ENCODE measurements at regions not wholly inside any gene's neighbourhood (a gene's known extent, or its start where the extent isn't known, plus 50 kb on each side); places are given as distances from the start of the nearest gene placed in this dataset.
A peak's percentile ranks its signal among the peaks of the same experiment; 100 is the strongest.
"Not testable (repeated sequence)": the region's sequence is repeated elsewhere in the genome, so short reads cannot be mapped to it uniquely, and the experiment has no call there.

DNA sequence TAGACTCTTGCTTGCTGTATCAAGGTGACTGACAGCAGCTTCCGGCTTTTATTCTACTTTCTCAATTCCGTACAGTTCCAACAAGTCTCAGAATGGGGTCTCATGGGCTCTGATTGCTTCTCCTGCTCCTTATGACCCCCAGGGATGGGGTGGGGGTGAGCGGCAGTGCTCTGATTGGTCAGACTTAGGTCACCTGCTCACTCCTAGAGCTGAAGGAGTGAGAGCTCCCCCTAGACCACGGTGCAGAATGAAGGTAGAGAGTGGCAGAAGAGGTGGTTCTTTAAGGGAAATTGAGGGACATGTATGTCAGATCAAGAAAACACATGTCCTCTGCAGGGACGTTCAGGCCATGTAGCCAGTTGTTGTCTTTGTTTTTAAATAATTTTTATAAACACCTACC is 115.2 kb downstream of the C9orf152 start:
- H3K36me3 ChIP-seq: no peaks in the 10 kb centered on the region

DNA sequence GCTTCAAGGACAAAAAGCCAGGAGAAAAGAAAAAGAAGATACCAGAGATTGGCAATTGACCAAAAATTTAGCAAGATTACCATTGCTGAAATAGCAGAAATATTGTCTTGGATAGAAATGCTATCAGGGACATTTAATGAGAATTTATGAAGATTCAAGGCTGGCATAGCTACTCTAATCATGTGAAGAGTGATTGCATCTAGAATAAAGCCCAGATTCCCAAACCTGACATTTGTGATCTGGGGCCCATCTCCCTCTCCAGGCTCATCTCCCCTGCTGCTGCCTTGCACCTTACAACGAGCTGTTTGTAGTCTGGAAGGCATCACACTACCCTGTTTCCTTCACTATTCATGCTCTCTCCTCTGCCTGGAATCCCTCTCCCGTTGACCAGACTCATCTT is 114.5 kb downstream of the C9orf152 start:
- H3K27ac ChIP-seq: no peak overlapping the region
- no peak for TF ChIP-seq POLR2A (IDR thresholded peaks at IDR 0.05)
- no peak for TF ChIP-seq POLR2AphosphoS5 (IDR thresholded peaks at IDR 0.05)
- TF ChIP-seq, protein P1, sequence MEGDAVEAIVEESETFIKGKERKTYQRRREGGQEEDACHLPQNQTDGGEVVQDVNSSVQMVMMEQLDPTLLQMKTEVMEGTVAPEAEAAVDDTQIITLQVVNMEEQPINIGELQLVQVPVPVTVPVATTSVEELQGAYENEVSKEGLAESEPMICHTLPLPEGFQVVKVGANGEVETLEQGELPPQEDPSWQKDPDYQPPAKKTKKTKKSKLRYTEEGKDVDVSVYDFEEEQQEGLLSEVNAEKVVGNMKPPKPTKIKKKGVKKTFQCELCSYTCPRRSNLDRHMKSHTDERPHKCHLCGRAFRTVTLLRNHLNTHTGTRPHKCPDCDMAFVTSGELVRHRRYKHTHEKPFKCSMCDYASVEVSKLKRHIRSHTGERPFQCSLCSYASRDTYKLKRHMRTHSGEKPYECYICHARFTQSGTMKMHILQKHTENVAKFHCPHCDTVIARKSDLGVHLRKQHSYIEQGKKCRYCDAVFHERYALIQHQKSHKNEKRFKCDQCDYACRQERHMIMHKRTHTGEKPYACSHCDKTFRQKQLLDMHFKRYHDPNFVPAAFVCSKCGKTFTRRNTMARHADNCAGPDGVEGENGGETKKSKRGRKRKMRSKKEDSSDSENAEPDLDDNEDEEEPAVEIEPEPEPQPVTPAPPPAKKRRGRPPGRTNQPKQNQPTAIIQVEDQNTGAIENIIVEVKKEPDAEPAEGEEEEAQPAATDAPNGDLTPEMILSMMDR (IDR thresholded peaks at IDR 0.05): no peak
- H3K9me3 ChIP-seq: no peaks in the 10 kb centered on the region
- intact Hi-C loops (cut with DNase I; ENCODE audit: low total_unique reads): no loop called here
- no peaks in the 10 kb centered on the region for H3K36me3 ChIP-seq
- no peaks in the 10 kb centered on the region for H3K27me3 ChIP-seq
- no peak overlapping the region for H3K4me3 ChIP-seq
- H3K4me1 ChIP-seq: no peaks in the 10 kb centered on the region
- DNase-seq (ENCODE audit: low spot score in 2 of 2): no peak

More for the DNA sequence above, 115.2 kb downstream of the C9orf152 start:
- intact Hi-C loops (cut with DNase I; ENCODE audit: low total_unique reads): no loop called here
- Histone ChIP-seq H3K4me3 (no peak overlapping the region), H3K9me3 (no peaks in the 10 kb centered on the region), H3K27ac (no peak overlapping the region), H3K27me3 (no peaks in the 10 kb centered on the region), H3K4me1 (no peaks in the 10 kb centered on the region)
- TF ChIP-seq POLR2AphosphoS5 (IDR thresholded peaks at IDR 0.05): no peak
- no peak for TF ChIP-seq POLR2A (IDR thresholded peaks at IDR 0.05)
- TF ChIP-seq, protein P1 (IDR thresholded peaks at IDR 0.05): no peak
- no peak for DNase-seq (ENCODE audit: low spot score in 2 of 2)

DNA sequence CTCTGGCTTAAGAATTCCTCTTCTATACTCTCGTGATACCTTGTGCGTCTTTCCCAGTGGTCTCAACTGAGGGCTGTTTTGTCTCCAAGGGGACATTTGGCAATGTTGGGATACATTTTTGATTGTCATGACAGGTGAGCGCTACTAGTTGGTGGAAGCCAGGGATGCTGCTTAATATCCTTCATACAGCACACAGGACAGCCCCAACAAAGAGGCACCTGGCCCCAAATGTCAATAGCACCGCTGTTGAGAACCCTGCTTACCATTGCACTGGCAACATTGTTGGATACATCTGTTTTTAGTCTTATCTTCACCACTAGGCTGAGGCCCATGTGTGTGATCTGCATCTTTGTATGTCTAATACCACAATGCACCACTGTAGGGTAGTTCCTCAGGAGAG is 114.1 kb downstream of the C9orf152 start:
- TF ChIP-seq POLR2A (IDR thresholded peaks at IDR 0.05) (no peak), POLR2AphosphoS5 (IDR thresholded peaks at IDR 0.05) (no peak)
- TF ChIP-seq, protein P1 (IDR thresholded peaks at IDR 0.05): no peak
- no peaks in the 10 kb centered on the region for H3K27me3 ChIP-seq
- no peaks in the 10 kb centered on the region for H3K9me3 ChIP-seq
- no peak overlapping the region for H3K4me3 ChIP-seq
- no peak overlapping the region for H3K27ac ChIP-seq
- H3K36me3 ChIP-seq: no peaks in the 10 kb centered on the region
- intact Hi-C loops (cut with DNase I; ENCODE audit: low total_unique reads): no loop called here
- H3K4me1 ChIP-seq: no peaks in the 10 kb centered on the region
- DNase-seq (ENCODE audit: low spot score in 2 of 2): no peak

DNA sequence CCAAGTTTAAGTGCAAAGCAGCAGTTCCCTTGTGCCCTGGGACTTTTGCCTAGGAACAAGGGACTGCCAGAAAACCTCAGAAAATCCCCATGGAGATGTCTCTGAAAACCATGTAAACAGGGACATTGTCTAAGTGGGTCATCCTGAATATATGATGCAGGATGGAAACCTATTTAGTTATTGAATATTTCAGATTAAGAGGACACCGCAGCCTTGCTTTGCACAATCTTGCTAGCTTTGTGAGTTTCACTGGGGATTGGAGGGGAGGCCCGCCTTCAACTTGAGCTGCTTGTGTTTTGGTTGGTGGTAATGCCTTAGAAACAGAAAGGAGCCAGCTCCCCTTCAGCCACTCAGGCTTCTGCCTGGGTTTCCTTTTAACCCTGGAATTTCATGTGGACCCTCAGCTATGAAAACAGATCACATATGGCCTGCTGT is 112.8 kb downstream of the C9orf152 start:
- Histone ChIP-seq H3K4me3 (no peak overlapping the region), H3K27me3 (no peaks in the 10 kb centered on the region), H3K4me1 (no peaks in the 10 kb centered on the region), H3K36me3 (no peaks in the 10 kb centered on the region), H3K9me3 (no peaks in the 10 kb centered on the region), H3K27ac (peak overlapping the region; percentile 35 to 50)
- no peak for TF ChIP-seq POLR2AphosphoS5 (IDR thresholded peaks at IDR 0.05)
- TF ChIP-seq, protein P1 (IDR thresholded peaks at IDR 0.05): no peak
- no peak for DNase-seq (ENCODE audit: low spot score in 2 of 2)
- intact Hi-C loops (cut with DNase I; ENCODE audit: low total_unique reads): no loop called here

DNA sequence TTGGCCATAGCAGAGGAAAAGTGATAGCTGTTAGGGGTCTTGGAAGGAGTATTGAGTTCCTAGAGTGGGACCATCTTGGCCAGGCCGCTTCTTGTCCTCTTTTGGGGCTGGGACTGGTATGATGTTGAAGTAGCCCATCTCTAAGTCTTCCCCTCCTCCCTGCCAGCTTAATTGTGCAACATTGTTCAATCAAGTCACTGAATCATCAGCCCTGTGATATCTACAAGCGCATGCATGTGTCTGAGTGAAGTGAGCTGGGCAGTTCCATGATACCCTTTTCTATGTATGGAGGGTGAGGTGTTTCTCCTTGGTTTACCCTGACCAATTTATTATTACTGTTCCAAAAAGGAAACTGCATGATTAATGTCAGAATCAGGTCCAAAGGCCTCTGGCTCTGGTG is 112.2 kb downstream of the C9orf152 start:
- no peak for TF ChIP-seq POLR2AphosphoS5 (IDR thresholded peaks at IDR 0.05)
- intact Hi-C loops (cut with DNase I; ENCODE audit: low total_unique reads): loop anchor here (1.0 kb wide), 1 partner anchor 23 kb away; no protein-coding TSS in a partner anchor
- no peaks in the 10 kb centered on the region for H3K9me3 ChIP-seq
- H3K27ac ChIP-seq: peak overlapping the region in 1 of 2 donors; percentile 35
- no peak for DNase-seq (ENCODE audit: low spot score in 2 of 2)
- H3K27me3 ChIP-seq: no peaks in the 10 kb centered on the region
- no peaks in the 10 kb centered on the region for H3K36me3 ChIP-seq
- no peak overlapping the region for H3K4me3 ChIP-seq
- no peaks in the 10 kb centered on the region for H3K4me1 ChIP-seq

DNA sequence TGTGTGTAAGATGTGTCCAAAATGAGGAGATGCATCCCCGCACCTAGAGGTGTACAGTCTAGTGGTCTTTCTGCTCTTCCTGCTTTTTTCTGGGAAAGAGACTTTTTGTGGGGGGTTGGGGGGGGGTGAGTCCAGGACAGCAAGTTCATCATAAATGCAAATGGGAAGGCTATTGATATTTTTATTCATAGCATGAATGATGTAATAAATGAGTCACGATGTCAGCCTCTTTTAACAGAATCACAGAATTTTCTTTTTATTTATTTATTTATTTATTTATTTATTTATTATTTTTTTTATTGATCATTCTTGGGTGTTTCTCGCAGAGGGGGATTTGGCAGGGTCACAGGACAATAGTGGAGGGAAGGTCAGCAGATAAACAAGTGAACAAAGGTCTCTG is 111.3 kb downstream of the C9orf152 start:
- not testable (repeated sequence) for DNase-seq (ENCODE audit: low spot score in 2 of 2)

More for the DNA sequence above, 111.3 kb downstream of the C9orf152 start:
- not testable (repeated sequence) for H3K27me3 ChIP-seq, H3K27ac ChIP-seq, H3K4me3 ChIP-seq, H3K4me1 ChIP-seq, H3K9me3 ChIP-seq, H3K36me3 ChIP-seq
- intact Hi-C loops (cut with DNase I; ENCODE audit: low total_unique reads): loop anchor here (1.0 kb wide), 1 partner anchor 22 kb away; no protein-coding TSS in a partner anchor
